ENCODE measurements at regions not wholly inside any gene's neighbourhood (a gene's known extent, or its start where the extent isn't known, plus 50 kb on each side); places are given as distances from the start of the nearest gene placed in this dataset.

DNA sequence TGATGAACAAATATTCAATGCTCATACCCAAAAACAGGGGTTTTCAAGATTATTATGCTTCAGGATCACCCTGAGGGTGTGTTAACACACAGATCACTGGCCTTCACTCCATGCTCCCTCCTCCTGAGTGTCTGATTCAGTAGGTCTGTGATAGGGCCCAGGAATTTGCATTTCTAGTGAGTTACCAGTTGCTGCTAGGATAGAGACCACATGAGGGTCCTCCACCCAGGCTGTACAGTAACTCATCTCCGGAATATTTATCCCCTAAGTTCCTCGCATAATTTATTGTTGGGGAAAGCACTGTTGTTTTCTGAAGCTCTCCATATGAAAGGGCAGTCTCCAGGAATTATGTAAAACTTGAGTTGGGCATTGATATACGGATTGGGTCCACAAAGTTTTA, 1106.6 kb upstream of the B3GALT2 start:
- TF ChIP-seq, protein P1, sequence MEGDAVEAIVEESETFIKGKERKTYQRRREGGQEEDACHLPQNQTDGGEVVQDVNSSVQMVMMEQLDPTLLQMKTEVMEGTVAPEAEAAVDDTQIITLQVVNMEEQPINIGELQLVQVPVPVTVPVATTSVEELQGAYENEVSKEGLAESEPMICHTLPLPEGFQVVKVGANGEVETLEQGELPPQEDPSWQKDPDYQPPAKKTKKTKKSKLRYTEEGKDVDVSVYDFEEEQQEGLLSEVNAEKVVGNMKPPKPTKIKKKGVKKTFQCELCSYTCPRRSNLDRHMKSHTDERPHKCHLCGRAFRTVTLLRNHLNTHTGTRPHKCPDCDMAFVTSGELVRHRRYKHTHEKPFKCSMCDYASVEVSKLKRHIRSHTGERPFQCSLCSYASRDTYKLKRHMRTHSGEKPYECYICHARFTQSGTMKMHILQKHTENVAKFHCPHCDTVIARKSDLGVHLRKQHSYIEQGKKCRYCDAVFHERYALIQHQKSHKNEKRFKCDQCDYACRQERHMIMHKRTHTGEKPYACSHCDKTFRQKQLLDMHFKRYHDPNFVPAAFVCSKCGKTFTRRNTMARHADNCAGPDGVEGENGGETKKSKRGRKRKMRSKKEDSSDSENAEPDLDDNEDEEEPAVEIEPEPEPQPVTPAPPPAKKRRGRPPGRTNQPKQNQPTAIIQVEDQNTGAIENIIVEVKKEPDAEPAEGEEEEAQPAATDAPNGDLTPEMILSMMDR (IDR thresholded peaks at IDR 0.05): no peak
- TF ChIP-seq POLR2A (IDR thresholded peaks at IDR 0.05): no peak
